A172 (cell line): ENCODE measurements at regions not wholly inside any gene's neighbourhood (a gene's known extent, or its start where the extent isn't known, plus 50 kb on each side); places are given as distances from the start of the nearest gene placed in this dataset.

ENCODE experiments used
- DNase-seq: peaks from one replicate; pipeline ENCODE4 v3.0.0-alpha.2; 2015; ENCODE audit warnings: low spot score

DNA sequence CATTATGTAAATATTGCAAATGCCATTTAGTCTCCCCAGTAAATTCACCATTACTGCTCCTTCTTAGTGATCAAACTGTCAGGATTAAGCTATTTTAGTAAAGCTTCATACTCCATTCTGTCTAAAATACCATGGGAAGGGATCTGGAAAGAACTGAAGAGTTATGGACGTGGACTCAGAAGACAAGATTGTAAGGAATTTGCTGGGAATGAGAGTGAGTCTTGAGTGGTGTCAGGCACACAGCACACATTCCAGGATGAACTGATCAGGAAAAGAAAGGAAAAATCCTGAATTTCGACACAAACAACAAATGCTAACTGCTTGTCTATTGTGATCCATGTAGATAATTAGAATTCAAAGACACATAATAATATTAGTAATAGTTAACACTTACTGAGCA lies 311.0 kb downstream of the CENPC start:
- peak; percentile 7 for DNase-seq

DNA sequence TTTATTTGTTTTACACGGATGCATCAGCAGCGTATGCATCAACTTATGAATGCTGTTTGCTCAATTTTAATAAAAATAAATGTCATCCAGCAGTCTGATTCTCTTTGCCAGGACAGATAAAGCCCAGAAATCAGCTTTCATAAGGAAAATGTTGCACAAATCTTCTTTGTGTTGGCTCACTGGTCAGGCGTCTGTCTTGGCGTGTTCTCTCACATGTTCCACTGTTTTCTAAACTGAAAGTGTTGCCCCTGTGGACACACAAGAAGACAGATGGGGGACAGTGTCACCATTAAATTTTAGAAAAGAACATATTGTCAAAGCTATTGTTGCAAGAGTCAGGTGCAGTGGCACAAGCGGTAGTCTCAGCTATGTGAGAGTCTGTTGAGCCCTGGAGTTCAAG lies 316.2 kb downstream of the CENPC start:
- no peak for DNase-seq

GRCh38 chr4:67220861-67221260 lies 324.4 kb downstream of the CENPC start:
- DNase-seq = no peak

- DNase-seq = no peak
Observed at GRCh38 chr4:67218883-67219282, 326.4 kb downstream of the CENPC start.

- DNase-seq = no peak
Observed at GRCh38 chr4:67207941-67208441, 337.3 kb downstream of the CENPC start.

GRCh38 chr4:67204441-67204840 lies 340.9 kb downstream of the CENPC start:
- DNase-seq = peak; percentile 9

DNA sequence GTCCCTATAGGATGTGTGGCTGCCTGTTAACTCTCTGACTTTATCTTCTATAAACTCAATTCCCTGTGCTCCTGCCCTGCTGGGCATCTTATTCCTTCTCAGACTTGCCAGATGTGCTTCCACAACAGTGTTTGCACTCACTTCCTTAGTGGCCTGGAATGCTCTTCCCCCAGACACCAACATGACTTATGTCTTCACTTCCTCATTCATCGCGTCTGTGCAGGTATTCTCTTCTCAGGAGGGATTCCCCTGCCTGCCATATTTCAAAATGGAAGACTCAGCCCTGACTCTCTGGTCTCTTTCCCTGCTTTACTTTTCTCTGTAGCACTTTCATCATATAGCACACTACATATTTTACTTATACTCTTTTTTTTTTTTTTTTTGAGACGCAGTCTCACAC lies 344.0 kb downstream of the CENPC start:
- no peak for DNase-seq

GRCh38 chr4:67198727-67199126 lies 346.6 kb downstream of the CENPC start:
- DNase-seq = peak; percentile 35

- no peak for DNase-seq
Observed at GRCh38 chr4:67167849-67168248, 377.5 kb downstream of the CENPC start.

GRCh38 chr4:67162690-67163089 lies 382.6 kb downstream of the CENPC start:
- no peak for DNase-seq

GRCh38 chr4:67161311-67161710 lies 384.0 kb downstream of the CENPC start:
- no peak for DNase-seq

- DNase-seq = no peak
Observed at GRCh38 chr4:67160394-67160793, 384.9 kb downstream of the CENPC start.

DNA sequence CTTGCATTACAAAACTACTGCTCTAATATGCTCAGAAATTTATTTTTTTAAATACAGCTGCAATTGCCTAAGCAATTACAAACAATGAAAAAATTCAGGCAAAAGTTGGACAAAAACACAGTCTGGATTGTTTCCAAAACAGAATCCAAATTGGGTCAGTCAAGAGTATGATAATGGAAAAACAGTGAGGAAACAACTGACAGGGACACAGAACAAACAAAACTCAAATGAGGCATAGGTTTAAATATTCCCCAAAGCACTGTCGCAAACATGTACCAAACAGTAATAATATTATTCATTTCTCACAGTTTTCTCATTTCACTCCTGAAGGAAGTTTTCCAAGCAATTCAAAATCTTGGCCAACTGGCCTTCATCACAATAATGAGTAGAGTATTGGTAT lies 386.6 kb downstream of the CENPC start:
- DNase-seq = no peak

GRCh38 chr4:67152976-67153375 lies 392.3 kb downstream of the CENPC start:
- DNase-seq = no peak

- DNase-seq = no peak
Observed at GRCh38 chr4:67151376-67152343, 393.6 kb downstream of the CENPC start.

GRCh38 chr4:67141586-67141985 lies 403.7 kb downstream of the CENPC start:
- no peak for DNase-seq

DNA sequence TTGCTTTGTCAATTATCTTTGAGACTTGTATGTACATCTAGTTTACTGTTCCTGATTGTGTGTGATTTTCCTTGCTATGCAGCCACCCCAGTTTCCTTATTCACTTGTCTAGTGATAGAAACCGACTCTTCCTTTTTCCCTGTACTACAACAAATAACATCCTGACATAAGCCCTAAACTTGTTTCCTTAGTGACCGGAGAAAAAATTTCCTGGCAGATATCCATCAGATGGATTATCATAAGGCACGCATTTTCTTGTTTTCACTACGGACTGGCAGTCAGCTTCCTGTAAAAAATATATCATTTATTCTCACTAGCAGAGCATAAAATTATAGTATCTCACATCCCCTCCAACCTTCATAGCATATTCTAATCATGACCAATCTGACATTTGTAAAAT lies 410.7 kb downstream of the CENPC start:
- DNase-seq = no peak

GRCh38 chr4:67133162-67133561 lies 412.1 kb downstream of the CENPC start:
- DNase-seq = no peak

- DNase-seq = no peak
Observed at GRCh38 chr4:67131224-67131623, 414.1 kb downstream of the CENPC start.

DNA sequence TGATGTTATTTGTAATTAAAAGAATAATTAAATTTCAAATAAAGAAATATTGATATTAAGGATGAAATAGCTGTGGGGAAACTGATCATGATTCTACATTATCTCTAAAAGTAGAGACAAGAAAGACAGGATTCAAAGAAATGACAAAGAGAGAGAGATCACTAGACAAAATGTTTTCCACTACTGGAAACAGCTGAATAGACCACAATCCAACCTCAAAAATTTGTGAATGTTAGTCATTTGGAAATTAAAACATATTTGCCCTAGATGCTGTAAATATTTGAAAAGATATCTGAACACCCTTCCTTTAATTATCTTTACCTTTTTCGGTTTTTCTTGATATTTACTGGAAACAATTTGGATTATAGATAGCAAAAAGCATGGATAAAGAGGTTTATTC lies 414.9 kb downstream of the CENPC start:
- no peak for DNase-seq

- no peak for DNase-seq
Observed at GRCh38 chr4:67126570-67126969, 418.7 kb downstream of the CENPC start.

- DNase-seq = no peak
Observed at GRCh38 chr4:67125636-67126514, 419.4 kb downstream of the CENPC start.

DNA sequence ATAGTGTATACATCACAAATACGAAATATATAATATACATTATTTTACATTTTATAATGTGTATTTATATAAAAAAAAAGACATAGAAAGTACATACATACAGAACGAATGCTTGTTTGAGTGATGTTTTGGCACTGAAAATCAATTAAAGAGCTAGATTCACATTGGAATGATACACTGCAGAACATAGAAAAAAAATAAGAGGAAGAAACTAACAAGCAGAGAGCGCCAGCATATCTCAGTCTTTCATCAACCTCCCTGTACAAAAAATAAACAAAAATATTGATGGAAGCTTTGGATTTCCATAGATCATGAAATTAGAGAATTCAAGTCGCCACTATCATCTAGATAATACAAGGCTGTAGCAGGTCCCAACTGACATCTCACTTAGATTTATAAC lies 420.6 kb downstream of the CENPC start:
- no peak for DNase-seq
